Neural cell (in vitro differentiated cells): ENCODE measurements at regions not wholly inside any gene's neighbourhood (a gene's known extent, or its start where the extent isn't known, plus 50 kb on each side); places are given as distances from the start of the nearest gene placed in this dataset.

ENCODE experiments used
- EP300 ChIP-seq: fragments of 450-650 bp; conservative IDR thresholded peaks from 2 replicates; pipeline ENCODE4 v1.6.1; 2014; ENCODE audit warnings: antibody characterized with exemption, mild to moderate bottlenecking, moderate library complexity; ENCODE audit not compliant: poor library complexity, severe bottlenecking
- EZH2 ChIP-seq: fragments of 200-600, 300-800 bp; shearing (Covaris generic), sonication (generic); IDR thresholded peaks from 2 replicates; pipeline ENCODE4 v1.6.1; 2014; ENCODE audit warnings: antibody characterized with exemption, low read length, borderline replicate concordance, mild to moderate bottlenecking; ENCODE audit not compliant: insufficient read depth, poor library complexity, severe bottlenecking
- MXI1 ChIP-seq: fragments of 450-650 bp; conservative IDR thresholded peaks from 2 replicates; pipeline ENCODE4 v1.6.1; 2014; ENCODE audit warnings: antibody characterized with exemption, mild to moderate bottlenecking; ENCODE audit not compliant: poor library complexity, severe bottlenecking
- POLR2AphosphoS5 ChIP-seq: IDR thresholded peaks from 2 replicates; pipeline ENCODE4 v1.6.1; 2012
- REST ChIP-seq: IDR thresholded peaks from 2 replicates; pipeline ENCODE4 v1.6.1; 2012; ENCODE audit warnings: borderline replicate concordance
- SMC3 ChIP-seq: fragments of 450-650 bp; conservative IDR thresholded peaks from 2 replicates; pipeline ENCODE4 v1.6.1; 2014; ENCODE audit warnings: antibody characterized with exemption, mild to moderate bottlenecking, moderate library complexity; ENCODE audit not compliant: poor library complexity
- TAF1 ChIP-seq: IDR thresholded peaks from 2 replicates; pipeline ENCODE4 v1.6.1; 2012; ENCODE audit warnings: low read depth
- TF ChIP-seq, protein P1 (sequence below): fragments of 450-650 bp; IDR thresholded peaks from 2 replicates; pipeline ENCODE4 v1.5.1; 2014; ENCODE audit warnings: antibody characterized with exemption, mild to moderate bottlenecking, moderate library complexity; ENCODE audit not compliant: poor library complexity, severe bottlenecking

DNA sequence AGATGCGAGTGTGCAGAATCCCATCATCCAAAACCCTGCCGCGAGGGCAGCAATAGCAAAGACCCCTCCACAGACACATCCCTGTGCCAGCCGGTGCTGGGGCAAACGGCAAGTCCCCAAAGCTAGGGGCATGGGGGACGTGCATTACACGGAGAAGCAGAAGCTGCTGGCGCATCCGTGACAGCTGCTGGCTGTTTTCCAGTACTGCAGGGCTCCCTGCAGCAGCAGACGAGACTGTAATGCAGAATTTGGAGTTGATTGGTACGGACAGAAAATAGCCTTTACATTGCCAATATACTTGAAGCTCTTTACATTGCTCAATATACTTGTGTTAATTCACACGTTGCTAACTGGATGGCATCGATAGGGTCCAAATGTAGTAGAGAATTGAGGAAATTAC is 77.2 kb upstream of the TMTC4 start:
- no peak for TF ChIP-seq EZH2
- no peak for TF ChIP-seq POLR2AphosphoS5
- TF ChIP-seq, protein P1, sequence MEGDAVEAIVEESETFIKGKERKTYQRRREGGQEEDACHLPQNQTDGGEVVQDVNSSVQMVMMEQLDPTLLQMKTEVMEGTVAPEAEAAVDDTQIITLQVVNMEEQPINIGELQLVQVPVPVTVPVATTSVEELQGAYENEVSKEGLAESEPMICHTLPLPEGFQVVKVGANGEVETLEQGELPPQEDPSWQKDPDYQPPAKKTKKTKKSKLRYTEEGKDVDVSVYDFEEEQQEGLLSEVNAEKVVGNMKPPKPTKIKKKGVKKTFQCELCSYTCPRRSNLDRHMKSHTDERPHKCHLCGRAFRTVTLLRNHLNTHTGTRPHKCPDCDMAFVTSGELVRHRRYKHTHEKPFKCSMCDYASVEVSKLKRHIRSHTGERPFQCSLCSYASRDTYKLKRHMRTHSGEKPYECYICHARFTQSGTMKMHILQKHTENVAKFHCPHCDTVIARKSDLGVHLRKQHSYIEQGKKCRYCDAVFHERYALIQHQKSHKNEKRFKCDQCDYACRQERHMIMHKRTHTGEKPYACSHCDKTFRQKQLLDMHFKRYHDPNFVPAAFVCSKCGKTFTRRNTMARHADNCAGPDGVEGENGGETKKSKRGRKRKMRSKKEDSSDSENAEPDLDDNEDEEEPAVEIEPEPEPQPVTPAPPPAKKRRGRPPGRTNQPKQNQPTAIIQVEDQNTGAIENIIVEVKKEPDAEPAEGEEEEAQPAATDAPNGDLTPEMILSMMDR: no peak
- no peak for TF ChIP-seq MXI1
- TF ChIP-seq REST: no peak
- no peak for TF ChIP-seq EP300
- TF ChIP-seq SMC3: no peak
- no peak for TF ChIP-seq TAF1
